ENCODE measurements at regions not wholly inside any gene's neighbourhood (a gene's known extent, or its start where the extent isn't known, plus 50 kb on each side); places are given as distances from the start of the nearest gene placed in this dataset.

DNA sequence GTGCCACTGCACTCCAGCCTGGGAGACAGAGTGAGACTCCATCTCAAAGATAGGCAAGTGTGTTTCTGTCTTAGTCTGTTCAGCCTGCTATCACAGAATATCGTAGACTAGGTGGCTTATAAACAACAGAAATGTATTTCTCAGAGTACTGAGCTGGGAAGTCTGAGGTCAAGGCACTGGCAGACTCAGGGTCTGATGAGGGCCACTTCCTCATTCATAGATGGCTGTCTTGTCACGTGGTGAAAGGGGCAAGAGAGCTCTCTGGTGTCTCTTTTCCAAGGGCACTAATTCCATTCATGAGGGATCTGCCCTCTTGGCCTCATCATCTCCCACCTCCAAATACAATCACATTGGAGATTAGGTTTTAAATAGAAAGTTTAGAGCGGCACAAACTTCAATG is 95.6 kb upstream of the PHACTR3 start:
- DNase-seq: no peak

DNA sequence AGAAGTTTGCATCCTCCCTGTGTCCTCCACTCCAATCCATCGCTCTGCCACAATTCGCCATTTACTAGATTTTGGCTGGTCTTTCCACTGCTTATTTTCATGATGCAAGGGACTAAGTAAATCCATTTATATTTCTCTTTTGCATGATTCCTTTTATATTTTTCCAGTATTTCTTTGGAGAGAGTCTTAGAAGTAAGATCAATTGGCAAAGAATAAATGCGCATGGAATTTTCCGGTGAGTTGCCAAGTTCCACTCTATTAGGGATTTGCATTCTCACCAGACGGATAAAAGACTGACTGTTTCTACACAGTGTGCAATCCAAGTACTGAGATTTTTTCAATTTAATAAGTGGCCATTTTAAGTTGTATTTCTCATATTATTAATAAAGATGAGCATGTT is 91.7 kb upstream of the PHACTR3 start:
- no peak for DNase-seq

DNA sequence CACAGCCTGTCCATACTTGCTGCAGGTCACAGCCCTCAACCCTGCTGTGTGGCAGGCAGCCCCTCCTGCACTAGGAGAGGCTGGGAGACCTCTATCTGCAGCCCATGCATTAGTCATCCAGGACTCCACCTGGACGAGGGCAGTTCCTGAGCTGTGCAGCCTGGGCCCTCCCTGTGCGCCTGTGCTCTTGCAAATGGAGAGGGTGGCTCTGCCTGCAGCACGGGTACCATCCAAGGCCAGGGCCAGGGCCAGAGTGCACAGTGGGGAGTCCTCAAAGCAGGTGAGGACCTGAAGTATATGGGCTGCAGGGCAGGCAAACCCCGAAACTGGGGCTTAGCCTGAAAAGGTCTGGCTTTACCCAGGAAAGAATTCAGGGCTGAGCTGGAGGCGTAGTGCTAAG is 89.8 kb upstream of the PHACTR3 start:
- no peak for DNase-seq

DNA sequence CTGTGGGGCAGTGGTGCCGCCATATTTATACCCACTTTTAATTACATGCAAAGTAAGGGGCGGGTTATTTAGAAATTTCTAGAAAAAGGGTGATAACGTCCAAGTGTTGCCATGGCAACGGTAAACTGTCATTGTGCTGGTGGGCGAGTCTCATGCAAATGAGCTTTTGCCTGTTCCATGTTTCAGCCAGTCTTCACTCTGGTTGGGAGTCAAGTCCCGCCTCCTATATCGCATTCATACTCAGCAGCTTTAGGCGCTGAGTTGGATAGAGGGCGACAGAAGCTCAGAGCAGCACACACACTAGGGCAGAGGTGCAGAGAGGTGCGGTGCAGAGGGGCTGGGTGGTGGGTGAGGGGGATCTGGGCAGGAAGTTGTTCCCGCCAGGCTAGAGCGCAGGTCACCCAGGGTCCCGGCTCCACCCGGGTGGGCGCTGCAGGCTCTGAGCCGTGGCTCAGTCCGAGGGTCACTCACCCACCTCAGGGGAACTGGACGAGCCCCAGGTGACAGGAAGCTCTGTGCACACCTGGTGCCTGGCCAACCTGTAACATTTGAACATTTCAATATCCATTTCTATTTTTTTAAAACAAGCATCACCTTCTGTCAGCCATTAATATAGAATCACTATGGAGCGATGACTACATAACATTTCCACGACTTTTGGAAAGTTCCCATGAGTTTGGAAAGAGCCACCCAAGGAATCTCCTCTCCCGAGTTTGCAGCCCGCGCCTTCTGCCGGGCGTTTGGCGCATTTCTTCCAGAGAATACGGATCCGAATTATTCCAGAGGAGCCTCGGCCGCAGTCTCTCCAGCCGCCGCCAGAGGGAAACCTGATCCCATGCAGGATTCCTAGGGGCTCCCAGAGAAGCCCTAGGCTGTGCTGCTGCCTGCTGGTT is 89.1 kb upstream of the PHACTR3 start:
- peak; percentile 91 for DNase-seq

DNA sequence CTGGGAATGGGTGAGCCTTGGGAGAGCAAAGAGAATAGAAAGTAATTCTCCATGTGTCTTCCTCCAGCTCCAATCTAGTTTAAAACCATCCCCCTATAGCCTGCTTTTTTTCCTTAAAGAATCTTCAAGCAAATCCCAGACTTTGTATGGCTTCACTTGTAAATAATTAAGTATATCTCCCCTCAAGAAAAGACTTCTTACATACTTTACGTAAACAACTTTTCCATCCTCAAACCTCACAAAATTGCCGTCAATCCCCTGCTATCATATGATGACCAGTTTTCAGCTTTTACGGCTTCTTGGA is 88.5 kb upstream of the PHACTR3 start:
- DNase-seq: no peak

DNA sequence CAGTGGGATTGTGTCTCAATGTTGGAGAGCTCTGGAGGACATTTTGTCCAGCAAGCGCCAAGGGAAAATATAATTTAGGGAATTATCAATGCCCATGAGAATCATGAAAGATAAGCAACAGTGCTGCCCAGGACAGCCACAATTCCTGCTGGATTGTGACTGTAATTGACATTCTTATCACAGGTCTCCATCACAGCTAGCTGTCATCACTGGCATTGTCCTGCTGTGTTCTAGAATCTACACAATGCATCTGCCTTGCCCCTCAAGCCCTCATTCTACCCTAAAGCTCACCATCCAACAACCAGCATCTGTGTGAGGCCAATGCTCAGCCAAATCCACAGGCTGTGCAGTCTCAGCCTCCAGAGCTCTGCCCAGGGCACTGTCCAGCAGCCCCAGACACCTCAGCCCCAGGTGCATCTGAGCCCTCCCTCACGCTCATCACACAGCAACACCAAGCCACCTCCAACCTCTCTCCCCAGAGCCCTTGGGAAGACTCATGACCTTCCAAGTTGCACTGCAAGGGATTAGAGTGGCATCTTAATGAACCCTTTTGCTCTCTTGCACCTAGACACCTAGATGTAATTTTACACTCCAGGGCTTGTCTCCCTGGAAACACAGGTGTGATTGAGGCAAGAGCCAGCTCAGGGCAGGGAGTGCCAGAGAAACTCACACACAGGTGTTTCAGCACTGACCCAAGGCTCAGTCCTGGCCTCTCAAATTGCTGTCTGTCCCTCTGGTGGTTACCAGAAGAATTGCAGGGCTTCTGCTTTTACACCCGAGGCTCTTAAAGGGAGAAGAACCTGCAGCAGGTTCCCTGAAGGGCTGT is 85.2 kb upstream of the PHACTR3 start:
- peak; percentile 80 for DNase-seq

DNA sequence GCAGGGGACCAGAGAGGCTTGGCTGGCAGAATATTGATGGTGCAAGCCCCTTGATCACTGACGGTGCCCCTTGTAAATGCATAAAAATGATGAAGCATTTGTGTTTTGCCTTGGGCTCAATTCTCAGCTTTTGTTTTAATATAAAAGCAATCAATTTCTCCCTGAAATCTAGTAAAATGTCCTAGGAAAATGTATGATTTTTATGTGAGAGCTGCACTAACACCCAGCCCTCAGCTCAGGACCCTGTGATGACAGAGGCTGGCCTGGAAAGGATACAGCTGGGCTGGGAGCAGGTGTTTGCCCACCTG is 84.7 kb upstream of the PHACTR3 start:
- DNase-seq: no peak

DNA sequence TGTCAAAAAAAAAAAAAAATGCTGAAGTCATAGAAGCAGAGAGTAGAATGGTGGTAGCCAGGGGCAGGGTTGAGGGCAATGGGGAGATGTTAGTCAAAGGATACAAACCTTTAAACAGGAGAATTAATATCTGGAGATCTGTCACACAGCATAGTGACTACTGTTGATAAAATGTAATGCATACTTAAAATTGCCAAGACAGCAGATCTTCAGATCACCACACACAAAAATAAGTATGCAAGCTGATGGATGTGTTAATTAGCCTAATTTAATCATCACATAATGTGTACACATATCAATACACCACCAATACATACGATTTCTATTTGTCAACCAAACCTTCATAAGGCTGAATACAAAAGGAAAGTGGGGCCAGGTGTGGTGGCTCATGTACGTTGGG is 83.5 kb upstream of the PHACTR3 start:
- no peak for DNase-seq

DNA sequence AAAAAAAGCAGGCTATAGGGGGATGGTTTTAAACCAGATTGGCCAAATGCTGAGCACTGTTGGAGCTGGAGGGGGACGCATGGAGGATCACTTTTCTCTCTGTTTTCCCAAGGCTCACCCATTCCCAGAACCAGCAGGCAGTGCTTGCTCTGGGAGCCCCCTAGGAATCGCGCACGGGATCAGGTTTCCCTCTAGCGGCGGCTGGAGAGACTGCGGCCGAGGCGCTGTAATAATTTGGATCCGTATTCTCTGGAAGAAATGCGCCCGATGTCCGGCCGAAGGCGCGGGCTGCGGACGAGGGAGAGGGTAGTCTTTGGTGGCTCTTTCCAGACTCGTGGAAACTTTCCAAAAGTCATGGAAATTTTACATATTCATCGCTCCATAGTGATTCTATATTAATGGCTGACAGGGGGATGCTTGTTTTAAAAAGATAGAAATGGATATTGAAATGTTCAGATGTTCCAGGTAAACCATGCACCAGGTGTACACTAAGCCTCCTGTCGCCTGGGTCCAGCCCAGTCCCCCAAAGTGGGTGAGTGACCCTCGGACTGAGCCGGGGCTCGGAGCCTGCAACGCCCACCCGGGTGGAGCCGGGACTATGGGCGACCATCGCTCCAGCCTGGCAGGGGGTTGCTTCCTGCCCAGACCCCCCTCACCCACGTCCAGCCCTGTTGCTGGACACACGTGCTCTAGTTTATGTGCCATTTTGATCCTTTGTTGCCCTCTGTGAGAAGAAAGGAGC is 78.7 kb upstream of the PHACTR3 start:
- DNase-seq: peak; percentile 79

DNA sequence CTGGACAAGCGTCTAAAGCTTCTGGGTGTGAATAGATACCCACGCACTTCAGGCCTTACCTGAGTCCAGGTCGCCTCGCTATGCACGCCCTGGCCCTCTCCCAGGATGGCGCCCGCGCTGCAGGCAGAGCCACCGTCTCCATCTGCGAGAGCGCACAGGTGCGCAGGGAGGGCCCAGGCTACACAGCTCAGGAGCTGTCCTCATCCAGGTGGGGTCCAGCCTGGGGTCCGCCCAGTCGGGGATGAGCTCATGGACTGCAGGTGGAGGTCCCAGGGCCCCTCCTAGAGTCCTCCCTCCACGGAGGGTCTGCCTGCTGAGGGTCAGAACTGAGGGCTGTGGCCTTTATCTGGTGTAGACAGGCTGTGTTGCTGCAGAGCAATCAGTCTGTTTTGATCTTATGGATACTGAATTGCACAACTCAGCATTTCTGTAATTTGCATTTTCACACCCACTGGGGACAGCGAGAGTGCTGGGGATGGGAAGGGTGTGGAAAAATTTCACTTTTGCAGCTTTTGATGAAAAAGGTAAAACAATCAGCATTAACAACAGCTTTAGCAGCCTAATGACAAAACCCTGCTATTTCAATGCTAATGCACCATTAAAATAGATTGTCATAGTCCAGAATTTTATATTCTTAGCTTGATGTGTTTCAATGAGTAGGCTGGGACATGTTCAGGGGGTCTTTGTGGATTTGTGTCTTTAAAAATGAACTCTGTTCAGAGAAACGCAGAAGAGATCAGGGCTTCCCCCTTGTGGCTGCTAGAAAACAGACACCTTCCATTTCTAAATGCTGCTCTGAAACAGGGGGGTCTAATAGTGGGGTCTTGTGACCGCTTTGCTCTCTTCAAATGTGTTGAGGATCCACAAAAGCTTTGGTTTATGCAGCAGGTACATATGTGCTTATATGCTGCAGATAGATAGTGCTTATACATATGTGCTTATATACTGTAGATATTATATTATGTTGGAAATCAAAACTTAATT is 77.8 kb upstream of the PHACTR3 start:
- peak; percentile 31 for DNase-seq

DNA sequence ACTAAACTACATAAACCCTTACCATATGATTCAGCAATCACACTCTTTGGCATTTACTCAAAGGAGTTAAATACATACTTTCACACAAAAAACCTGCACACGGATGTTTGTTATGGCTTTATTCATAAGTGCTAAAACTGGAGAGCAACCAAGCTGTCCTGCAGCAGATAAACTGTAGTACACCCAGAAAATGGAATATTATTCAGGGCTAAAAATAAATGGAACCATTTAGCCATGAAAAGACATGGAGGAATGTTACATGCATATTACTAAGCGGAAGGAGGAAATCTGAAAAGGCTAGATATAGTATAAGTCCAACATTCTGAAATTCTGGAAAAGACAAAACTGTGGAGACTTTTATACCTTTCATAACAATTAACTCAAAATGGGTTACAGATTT is 73.6 kb upstream of the PHACTR3 start:
- no peak for DNase-seq

DNA sequence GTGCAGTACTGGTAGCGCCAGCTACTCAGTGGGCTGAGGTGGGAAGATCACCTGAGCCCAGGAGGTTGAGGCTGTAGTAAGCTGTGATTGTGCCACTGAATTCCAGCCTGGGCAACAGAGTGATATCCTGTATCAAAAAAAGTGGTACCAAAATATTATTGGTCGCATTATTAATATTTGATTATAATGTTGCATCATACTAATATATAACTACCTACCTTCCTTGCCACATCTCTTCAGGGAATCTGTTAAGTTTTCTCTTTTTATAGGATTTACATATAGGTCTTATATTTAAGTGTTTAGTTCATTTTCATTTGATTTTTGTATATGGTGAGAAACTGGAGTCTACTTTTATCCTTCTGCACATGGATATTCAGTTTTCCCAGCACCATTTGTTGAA is 66.3 kb upstream of the PHACTR3 start:
- no peak for DNase-seq

DNA sequence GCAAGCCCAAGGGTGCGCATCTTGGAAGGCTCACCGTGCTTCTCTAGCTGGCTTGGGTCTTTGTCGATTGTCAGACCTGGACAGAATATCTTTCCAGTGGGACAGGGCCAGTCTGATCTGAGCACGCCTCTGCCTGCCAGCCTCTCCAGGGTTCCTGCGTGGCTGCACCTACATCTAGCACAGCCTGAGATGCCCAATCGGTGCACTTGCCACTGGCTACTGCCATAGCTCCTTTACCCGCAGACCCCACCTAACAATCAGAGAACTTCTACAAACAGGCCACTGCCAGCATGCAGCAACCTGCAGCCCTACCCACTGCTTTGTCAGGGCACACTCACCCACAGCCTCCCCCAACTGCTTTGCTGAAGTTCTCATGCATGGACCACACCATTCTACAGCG is 56.7 kb upstream of the PHACTR3 start:
- no peak for DNase-seq
